ENCODE measurements at regions not wholly inside any gene's neighbourhood (a gene's known extent, or its start where the extent isn't known, plus 50 kb on each side); places are given as distances from the start of the nearest gene placed in this dataset.
"Not testable (repeated sequence)": the region's sequence is repeated elsewhere in the genome, so short reads cannot be mapped to it uniquely, and the experiment has no call there.

DNA sequence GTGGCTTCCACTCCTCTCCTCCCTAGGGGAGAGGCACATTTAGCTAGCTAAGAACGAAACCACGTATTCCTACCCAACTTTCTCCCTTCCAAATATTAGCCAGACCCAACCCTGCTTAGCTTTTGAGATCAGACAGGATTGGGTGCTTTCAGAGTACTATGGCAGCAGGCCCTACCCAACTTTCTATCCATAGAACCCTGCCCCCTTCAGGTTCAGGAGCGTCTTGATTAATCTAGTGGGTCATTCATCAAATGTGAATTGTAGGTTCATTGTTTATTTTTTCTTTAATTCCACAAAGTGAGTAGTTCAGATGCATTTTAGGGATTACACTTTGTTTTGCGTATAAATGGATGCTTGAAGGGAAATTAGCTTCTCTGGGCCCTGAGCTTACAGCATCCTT lies 188.3 kb downstream of the MIB1 start:
- no peak for DNase-seq

GRCh38 chr18:21930177-21930576 lies 189.6 kb downstream of the MIB1 start:
- no peak for DNase-seq

DNA sequence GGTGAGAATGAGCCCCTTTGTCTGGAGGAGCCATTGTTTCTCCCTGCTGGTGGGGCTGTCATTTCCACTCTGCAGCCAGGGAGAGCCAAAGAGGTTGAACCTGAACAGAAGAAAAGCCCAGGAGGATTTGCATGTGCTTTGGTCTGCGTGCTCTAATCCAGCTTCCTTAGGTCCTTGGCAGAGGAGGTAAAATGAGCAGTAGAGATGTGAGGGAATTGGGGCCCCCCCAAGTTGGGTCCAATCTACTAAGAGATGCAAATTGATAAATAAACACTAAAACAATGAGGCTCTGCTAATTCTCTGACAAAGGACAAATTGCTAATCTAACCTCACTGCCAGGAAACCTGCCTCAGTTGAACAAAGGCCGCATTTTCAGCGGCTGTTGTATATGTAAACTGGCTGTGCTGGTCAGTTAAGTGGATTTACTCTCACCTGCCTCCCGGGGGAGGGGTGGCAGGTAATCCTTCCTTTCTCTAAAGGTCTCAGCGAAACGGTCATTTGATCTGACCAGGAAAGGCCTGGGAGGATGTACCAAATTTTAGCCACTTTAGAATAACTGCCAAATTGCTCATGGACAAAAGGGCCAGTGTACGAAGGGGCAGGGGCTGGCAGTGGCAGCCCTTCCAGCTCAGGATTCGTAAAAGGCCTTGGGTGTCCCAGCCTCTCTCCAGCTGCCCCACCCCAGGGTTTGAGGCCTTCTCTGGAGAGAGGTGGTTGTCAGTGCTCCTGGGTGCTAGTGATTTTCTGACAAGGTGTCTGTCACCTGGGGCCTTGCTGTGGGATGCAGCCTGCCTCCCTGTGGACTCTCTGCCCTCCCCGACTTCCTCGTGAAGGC lies 193.6 kb downstream of the MIB1 start:
- DNase-seq, result no peak

- DNase-seq, result no peak
Measured at GRCh38 chr18:21934766-21935015, 194.1 kb downstream of the MIB1 start.

GRCh38 chr18:21943456-21943855 lies 202.9 kb downstream of the MIB1 start:
- DNase-seq, result no peak

GRCh38 chr18:21949326-21950015 lies 208.9 kb downstream of the MIB1 start:
- DNase-seq, result no peak

DNA sequence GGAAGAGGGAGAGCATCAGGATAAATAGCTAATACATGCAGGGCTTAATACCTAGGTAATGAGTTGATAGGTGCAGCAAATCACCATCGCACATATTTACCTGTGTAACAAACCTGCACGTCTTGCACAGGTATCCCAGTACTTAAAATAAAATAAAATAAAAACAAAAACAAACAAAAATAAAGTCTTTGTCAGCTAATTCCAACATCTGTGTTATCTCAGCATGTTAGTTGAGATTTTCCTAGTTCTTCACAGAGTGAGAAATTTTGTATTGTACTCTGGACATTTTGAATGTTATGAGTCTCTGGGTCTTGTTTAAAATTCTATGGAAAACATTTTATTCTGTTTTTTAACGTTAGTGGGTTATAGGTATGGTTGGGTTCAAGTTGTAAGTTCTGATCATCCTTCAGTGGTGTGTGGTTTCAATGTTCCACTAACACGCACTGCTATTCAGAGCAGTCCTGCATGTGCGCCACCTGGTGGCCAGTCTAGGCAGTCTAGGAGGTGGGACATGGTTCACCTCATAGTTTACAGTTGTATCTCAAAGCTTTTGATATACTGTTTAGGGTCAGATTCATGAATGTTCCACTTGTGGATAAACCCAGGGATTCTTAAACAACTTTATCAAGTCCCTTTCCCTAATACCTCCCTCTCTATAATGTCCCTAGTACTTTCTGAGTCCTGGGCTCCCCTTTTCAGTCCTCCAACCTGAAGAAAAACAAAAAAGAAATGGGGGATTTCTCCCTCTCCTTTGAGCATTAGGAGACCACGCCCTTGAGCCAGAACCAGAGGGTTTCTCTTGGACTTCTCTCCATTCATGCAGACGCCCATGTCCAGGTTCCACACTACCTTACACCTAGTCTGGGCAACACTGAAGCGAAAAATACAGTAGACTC lies 213.4 kb upstream of the GATA6 start:
- peak; percentile 87 for DNase-seq

DNA sequence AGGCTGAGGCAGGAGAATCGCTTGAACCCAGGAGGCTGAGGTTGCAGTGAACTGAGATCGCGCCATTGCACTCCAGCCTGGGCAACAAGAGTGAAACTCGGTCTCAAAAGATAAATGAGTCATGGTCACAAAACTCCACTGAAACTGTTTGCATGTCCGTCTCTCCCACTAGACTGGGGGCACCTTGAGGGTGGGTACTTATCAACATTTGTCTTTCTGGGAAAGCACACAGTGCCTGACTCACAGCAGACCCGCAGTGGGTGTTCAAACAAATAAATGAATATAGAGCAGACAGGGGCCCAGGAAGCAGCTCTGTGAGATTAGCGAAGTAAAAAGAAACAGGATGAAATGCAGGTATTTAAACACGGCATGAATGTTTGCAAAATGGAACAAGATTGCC lies 211.1 kb upstream of the GATA6 start:
- DNase-seq, result no peak

DNA sequence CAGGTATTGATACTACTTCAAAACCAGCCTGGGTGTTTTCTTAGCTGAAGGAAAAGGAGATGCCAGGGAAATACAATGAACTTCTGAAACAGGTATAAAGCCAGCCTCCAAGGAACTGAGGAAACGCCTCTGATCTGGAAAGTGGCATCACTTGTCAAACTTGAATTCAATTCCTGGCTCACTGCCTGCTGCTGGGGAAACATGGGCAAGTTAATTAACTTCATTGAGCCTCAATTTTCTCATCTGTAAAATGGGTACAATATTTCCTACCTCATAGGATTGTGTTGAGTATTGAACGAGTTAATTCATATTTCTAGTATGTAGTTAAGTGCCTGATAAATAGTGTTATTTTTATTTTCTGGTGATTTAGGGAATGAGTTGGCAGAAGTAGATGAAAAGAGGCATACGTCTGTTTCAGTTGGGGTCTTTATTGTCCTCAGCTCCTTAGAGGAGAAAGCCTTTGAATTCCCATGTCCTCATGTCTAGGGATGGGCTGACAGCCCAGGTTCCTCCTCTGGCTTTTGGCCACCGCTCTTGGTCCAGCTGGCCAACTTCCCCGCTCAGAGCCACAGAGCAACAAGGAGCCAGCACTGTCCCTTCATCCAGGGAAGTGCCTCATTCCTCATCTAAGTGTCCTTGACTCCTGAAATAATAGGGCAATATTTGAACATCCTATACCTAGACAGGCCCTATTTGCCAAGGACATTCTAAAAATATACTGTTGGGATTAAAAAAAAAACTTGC lies 210.5 kb upstream of the GATA6 start:
- DNase-seq, result no peak

DNA sequence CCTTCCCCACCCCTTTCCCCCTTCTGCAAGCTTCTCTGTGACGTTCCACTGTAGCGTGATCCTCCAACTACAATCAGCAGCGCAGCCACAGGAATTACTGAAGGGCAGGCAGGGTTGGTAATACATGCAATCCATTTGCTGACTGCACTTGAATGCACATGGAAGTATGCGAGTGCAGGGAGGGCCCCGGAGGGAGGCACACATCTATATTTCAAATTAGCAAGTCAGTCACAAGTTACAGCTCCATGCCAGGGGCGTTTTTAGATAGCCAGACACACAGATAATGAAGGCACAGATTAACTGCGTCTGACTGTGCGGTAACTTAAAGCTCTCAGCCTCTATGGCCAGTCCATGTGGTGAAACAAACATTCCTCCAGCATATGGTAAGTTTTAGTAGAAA lies 209.2 kb upstream of the GATA6 start:
- no peak for DNase-seq

GRCh38 chr18:21963336-21963735 lies 206.1 kb upstream of the GATA6 start:
- DNase-seq, result no peak

- DNase-seq, result no peak
Measured at GRCh38 chr18:21968338-21968737, 201.1 kb upstream of the GATA6 start.

DNA sequence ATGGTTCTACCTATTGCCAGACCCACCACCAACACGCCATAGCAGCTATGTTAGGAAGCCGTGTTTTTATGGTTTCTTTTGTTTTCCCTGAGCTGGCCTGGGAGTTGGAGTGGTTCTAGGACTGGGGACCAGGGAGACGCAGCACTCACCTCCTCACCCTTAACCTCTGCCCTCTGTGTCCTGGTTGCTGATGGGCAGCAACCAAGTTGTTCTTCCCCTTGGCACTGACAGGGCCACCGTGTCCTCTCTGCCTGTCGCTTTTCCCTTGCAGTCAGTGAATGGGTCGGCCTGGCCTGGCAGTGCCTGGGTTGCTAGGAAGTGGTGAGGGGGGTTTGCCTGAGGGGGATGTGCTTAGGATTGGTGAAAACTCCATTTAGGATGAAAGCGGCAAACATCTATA lies 197.1 kb upstream of the GATA6 start:
- no peak for DNase-seq

- DNase-seq, result not testable (repeated sequence)
Measured at GRCh38 chr18:21975954-21976353, 193.4 kb upstream of the GATA6 start.

- DNase-seq, result no peak
Measured at GRCh38 chr18:21978546-21979170, 190.7 kb upstream of the GATA6 start.

DNA sequence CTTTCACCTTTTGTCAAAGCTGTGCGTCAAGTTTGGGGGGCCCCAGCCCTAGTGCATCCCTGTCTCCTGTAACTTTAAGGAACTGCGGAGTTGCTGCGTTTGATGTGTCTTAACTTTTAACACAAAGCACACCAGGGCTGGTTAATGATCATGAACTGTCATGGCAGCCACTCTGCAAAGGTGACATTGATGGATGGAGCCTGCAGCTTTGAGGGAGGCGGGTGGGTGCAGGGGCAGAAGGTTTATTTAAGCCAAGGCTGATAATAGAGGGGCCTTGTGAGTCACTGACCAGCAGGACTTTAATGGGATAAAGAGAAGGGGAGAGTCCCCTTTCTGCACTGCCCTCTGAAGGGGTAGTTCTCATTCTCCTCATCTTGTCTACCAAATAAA lies 190.2 kb upstream of the GATA6 start:
- no peak for DNase-seq

DNA sequence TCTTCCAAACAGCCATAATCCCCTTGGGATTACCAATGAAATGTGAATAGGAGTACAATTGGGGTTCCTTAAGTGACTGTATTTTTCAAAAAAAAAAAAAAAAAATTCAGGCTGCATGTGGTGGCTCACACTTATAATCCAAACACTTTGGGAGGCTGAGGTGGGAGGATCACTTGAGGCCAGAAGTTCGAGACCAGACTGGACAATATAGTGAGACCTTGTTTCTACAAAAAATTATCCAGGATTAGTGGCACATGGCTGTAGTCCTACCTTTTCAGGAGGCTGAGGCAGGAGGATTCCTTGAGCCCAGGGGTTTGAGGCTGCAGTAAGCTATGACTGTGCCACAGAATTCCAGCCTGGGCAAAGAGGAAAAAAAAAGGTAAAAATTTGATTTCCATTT lies 189.6 kb upstream of the GATA6 start:
- DNase-seq, result no peak

GRCh38 chr18:21980744-21981143 lies 188.6 kb upstream of the GATA6 start:
- DNase-seq, result no peak

DNA sequence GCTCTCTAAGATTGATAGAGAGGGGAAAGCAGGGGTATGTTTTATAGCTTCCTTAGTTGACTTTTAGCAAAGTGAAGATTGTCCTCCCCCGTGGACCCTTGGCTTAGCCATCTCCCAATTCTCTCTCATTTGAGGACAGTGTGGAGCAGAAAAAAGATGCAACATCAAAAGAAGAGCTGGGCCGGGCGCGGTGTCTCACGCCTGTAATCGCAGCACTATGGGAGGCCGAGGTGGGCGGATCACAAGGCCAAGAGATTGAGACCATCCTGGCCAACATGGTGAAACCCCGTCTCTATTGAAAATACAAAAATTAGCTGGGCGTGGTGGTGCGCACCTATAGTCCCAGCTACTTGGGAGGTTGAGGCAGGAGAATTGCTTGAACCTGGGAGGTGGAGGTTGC lies 187.9 kb upstream of the GATA6 start:
- DNase-seq, result not testable (repeated sequence)

- no peak for DNase-seq
Measured at GRCh38 chr18:21991081-21991534, 178.3 kb upstream of the GATA6 start.

GRCh38 chr18:21991886-21992285 lies 177.5 kb upstream of the GATA6 start:
- no peak for DNase-seq

GRCh38 chr18:21996351-21996826 lies 173.0 kb upstream of the GATA6 start:
- DNase-seq, result no peak

Measured in activated CD4-positive, alpha-beta T cell treated with anti-CD3 and anti-CD28 coated beads for 48 hours (primary cell).